ENCODE measurements at regions not wholly inside any gene's neighbourhood (a gene's known extent, or its start where the extent isn't known, plus 50 kb on each side); places are given as distances from the start of the nearest gene placed in this dataset.

DNA sequence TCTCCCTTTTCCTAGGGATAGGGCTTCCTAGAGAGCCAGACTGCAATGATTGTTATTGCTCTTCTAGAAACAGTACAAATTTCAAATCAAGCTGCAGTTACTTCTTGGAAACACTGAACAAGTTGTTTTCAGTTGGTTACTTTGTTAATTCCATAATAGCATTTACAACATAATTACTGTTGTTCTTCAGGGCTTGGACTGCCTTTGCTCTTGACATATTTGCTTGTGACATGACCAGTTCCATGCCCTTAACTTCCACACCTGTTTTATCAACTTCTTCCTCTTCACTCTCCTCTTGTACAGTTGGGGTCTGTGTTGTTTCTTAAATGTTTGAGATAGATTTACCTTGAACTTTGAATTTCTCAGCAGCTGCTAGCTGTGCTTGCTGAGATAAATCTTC is 104.4 kb downstream of the SEC23IP start:
- no peak for TF ChIP-seq YY1 (IDR thresholded peaks at IDR 0.05; ENCODE audit: insufficient read depth, insufficient read length)
- TF ChIP-seq SUZ12 (IDR thresholded peaks at IDR 0.05; ENCODE audit: extremely low read depth, insufficient read depth, insufficient read length), result no peak
